WTC11 (cell line): ENCODE measurements at regions not wholly inside any gene's neighbourhood (a gene's known extent, or its start where the extent isn't known, plus 50 kb on each side); places are given as distances from the start of the nearest gene placed in this dataset.

Experiments
- ATAC-seq: fragments of 200-7000 bp; cut with Tn5 transposase; 2 replicates; pipeline ENCODE4 v1.10.0; 2021; ENCODE audit warnings: mild to moderate bottlenecking, moderate library complexity
- CTCF ChIA-PET: fragments of 300-600 bp; sonication (Branson Sonifier 250); formaldehyde crosslinking; loops from one replicate; lab custom pipeline; 2021; ENCODE audit warnings: antibody characterized with exemption; lab: Charles Lee
- POLR2A ChIA-PET: fragments of 350-600 bp; sonication (Branson Sonifier 250); formaldehyde crosslinking; loops from one replicate; lab custom pipeline; 2021; ENCODE audit warnings: antibody characterized with exemption; lab: Charles Lee
- DNase-seq: peaks from one replicate; pipeline ENCODE4 v3.0.0; 2021; ENCODE audit warnings: low spot score
- H3K27ac Mint-ChIP-seq: 2 replicates; pipeline ENCODE4 v1.8.0; 2021; ENCODE audit warnings: mixed read lengths
- H3K27me3 Mint-ChIP-seq: 2 replicates; pipeline ENCODE4 v1.8.0; 2021; ENCODE audit warnings: low read depth, mild to moderate bottlenecking, moderate library complexity, mixed read lengths
- H3K36me3 Mint-ChIP-seq: 2 replicates; pipeline ENCODE4 v1.8.0; 2021; ENCODE audit warnings: mixed read lengths
- H3K4me1 Mint-ChIP-seq: 2 replicates; pipeline ENCODE4 v1.8.0; 2022; ENCODE audit warnings: mixed read lengths
- H3K4me3 Mint-ChIP-seq: 2 replicates; pipeline ENCODE4 v1.8.0; 2021; ENCODE audit warnings: mild to moderate bottlenecking, moderate library complexity, mixed read lengths
- H3K9me3 Mint-ChIP-seq: 2 replicates; pipeline ENCODE4 v1.8.0; 2021; ENCODE audit warnings: mixed read lengths
- AFF4 ChIP-seq: sonication (generic); formaldehyde crosslinking; IDR thresholded peaks from 2 replicates; pipeline ENCODE4 v1.8.1; 2023; ENCODE audit warnings: mild to moderate bottlenecking, missing genetic modification reagents, borderline replicate concordance
- CBFB ChIP-seq: sonication (generic); formaldehyde crosslinking; IDR thresholded peaks from 2 replicates; pipeline ENCODE4 v1.8.1; 2022; ENCODE audit warnings: mild to moderate bottlenecking, low read depth, missing genetic modification reagents
- E2F4 ChIP-seq: sonication (generic); formaldehyde crosslinking; IDR thresholded peaks from 2 replicates; pipeline ENCODE4 v1.8.1; 2022; ENCODE audit warnings: low read depth, mild to moderate bottlenecking, moderate library complexity, missing genetic modification reagents, borderline replicate concordance
- ETV6 ChIP-seq: sonication (generic); formaldehyde crosslinking; IDR thresholded peaks from 2 replicates; pipeline ENCODE4 v1.8.1; 2022; ENCODE audit warnings: mild to moderate bottlenecking, missing genetic modification reagents
- FOXJ3 ChIP-seq: sonication (generic); formaldehyde crosslinking; IDR thresholded peaks from 2 replicates; pipeline ENCODE4 v1.9.0; 2021; ENCODE audit warnings: missing genetic modification reagents, mild to moderate bottlenecking, borderline replicate concordance
- GTF2I ChIP-seq: fragments of 250-450 bp; sonication (Bioruptor Pico); conservative IDR thresholded peaks from 2 replicates; pipeline ENCODE4 v1.4.0; 2021; ENCODE audit warnings: mild to moderate bottlenecking
- HMGA2 ChIP-seq: fragments of 250-450 bp; sonication (Bioruptor Pico); IDR thresholded peaks from 2 replicates; pipeline ENCODE4 v1.4.0; 2021; ENCODE audit warnings: mild to moderate bottlenecking, moderate library complexity
- NFYB ChIP-seq: sonication (generic); formaldehyde crosslinking; conservative IDR thresholded peaks from 2 replicates; pipeline ENCODE4 v1.8.0; 2022; ENCODE audit warnings: low read depth, missing genetic modification reagents
- SOX15 ChIP-seq: fragments of 250-450 bp; sonication (Bioruptor Pico); IDR thresholded peaks from 2 replicates; pipeline ENCODE4 v1.9.0; 2021; ENCODE audit warnings: mild to moderate bottlenecking
- TCF7 ChIP-seq: sonication (generic); formaldehyde crosslinking; IDR thresholded peaks from 2 replicates; pipeline ENCODE4 v1.8.0; 2022; ENCODE audit warnings: mild to moderate bottlenecking, low read depth, missing genetic modification reagents, moderate library complexity
- ZBTB21 ChIP-seq: sonication (generic); formaldehyde crosslinking; IDR thresholded peaks from 2 replicates; pipeline ENCODE4 v1.8.1; 2023; ENCODE audit warnings: mild to moderate bottlenecking, missing genetic modification reagents, borderline replicate concordance
- ZNF138 ChIP-seq: sonication (generic); formaldehyde crosslinking; conservative IDR thresholded peaks from 2 replicates; pipeline ENCODE4 v1.8.1; 2022; ENCODE audit warnings: mild to moderate bottlenecking, moderate library complexity, missing genetic modification reagents
- ZNF219 ChIP-seq: sonication (generic); formaldehyde crosslinking; IDR thresholded peaks from 2 replicates; pipeline ENCODE4 v1.8.0; 2023; ENCODE audit warnings: missing genetic modification reagents, mild to moderate bottlenecking, borderline replicate concordance
- ZNF281 ChIP-seq: sonication (generic); formaldehyde crosslinking; IDR thresholded peaks from 2 replicates; pipeline ENCODE4 v1.8.0; 2023; ENCODE audit warnings: mild to moderate bottlenecking, missing genetic modification reagents
- TF ChIP-seq, protein P1 (sequence below): fragments of 200-600 bp; IDR thresholded peaks from 2 replicates; pipeline ENCODE4 v1.8.0; 2022; ENCODE audit warnings: antibody characterized with exemption
- TF ChIP-seq, protein P2 (sequence below): sonication (generic); formaldehyde crosslinking; IDR thresholded peaks from 2 replicates; pipeline ENCODE4 v1.8.1; 2022; ENCODE audit warnings: missing genetic modification reagents, borderline replicate concordance
- TF ChIP-seq, protein P3 (sequence below): fragments of 250-450 bp; sonication (Bioruptor Pico); conservative IDR thresholded peaks from 2 replicates; pipeline ENCODE4 v1.9.0; 2021; ENCODE audit warnings: mild to moderate bottlenecking

GRCh38 chr9:23081377-23081776 lies 634.8 kb downstream of the DMRTA1 start (continued):
- TF ChIP-seq ZNF281 (no peak), E2F4 (CRISPR knock-in tag) (no peak)

- H3K27me3 Mint-ChIP-seq, result no peaks in the 10 kb centered on the region; the same call in 1 of the 2 replicates
- peaks cover 4% of the 10 kb centered on the region for H3K4me1 Mint-ChIP-seq
- no peak for TF ChIP-seq GTF2I
- TF ChIP-seq ZBTB21 (CRISPR knock-in tag), result 0 out of 2 replicates have a peak, but pooled peaks have one; percentile 37
- TF ChIP-seq, protein P1, sequence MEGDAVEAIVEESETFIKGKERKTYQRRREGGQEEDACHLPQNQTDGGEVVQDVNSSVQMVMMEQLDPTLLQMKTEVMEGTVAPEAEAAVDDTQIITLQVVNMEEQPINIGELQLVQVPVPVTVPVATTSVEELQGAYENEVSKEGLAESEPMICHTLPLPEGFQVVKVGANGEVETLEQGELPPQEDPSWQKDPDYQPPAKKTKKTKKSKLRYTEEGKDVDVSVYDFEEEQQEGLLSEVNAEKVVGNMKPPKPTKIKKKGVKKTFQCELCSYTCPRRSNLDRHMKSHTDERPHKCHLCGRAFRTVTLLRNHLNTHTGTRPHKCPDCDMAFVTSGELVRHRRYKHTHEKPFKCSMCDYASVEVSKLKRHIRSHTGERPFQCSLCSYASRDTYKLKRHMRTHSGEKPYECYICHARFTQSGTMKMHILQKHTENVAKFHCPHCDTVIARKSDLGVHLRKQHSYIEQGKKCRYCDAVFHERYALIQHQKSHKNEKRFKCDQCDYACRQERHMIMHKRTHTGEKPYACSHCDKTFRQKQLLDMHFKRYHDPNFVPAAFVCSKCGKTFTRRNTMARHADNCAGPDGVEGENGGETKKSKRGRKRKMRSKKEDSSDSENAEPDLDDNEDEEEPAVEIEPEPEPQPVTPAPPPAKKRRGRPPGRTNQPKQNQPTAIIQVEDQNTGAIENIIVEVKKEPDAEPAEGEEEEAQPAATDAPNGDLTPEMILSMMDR, result 0 out of 2 replicates have a peak, but pooled peaks have one; percentile 35
- CTCF ChIA-PET, result interaction anchor here (0.5 to 2.5 kb wide), 20 partner anchors 9 to 782 kb away, joined by 3 to 20 read pairs (median 4); no protein-coding TSS in a partner anchor
- DNase-seq (peak; percentile 76), ATAC-seq (peak; percentile 100)
- peaks cover 34% of the 10 kb centered on the region for H3K9me3 Mint-ChIP-seq
- H3K4me3 Mint-ChIP-seq, result no peak overlapping the region
- H3K27ac Mint-ChIP-seq, result peak overlapping the region; percentile 49
- POLR2A ChIA-PET, result no interaction called here
- peaks cover 25% of the 10 kb centered on the region for H3K36me3 Mint-ChIP-seq
These were observed 642.3 kb downstream of the DMRTA1 start for GRCh38 chr9:23088932-23089364.

- Mint-ChIP-seq H3K9me3 (no peaks in the 10 kb centered on the region), H3K4me1 (0 out of 2 replicates have a peak, but pooled peaks cover 3% of the 10 kb centered on the region), H3K36me3 (no peaks in the 10 kb centered on the region), H3K27me3 (no peaks in the 10 kb centered on the region), H3K4me3 (no peak overlapping the region), H3K27ac (no peak overlapping the region)
- no peak for TF ChIP-seq ZNF138
- no peak for TF ChIP-seq NFYB (CRISPR knock-in tag)
- no peak for TF ChIP-seq SOX15 (CRISPR knock-in tag)
- DNase-seq (no peak), ATAC-seq (no peak)
- POLR2A ChIA-PET, result no interaction called here
- CTCF ChIA-PET, result interaction anchor here (1.5 kb wide), 1 partner anchor 374 kb away, joined by 4 read pairs; no protein-coding TSS in a partner anchor
These were observed 671.0 kb downstream of the DMRTA1 start for GRCh38 chr9:23117616-23118015.

DNA sequence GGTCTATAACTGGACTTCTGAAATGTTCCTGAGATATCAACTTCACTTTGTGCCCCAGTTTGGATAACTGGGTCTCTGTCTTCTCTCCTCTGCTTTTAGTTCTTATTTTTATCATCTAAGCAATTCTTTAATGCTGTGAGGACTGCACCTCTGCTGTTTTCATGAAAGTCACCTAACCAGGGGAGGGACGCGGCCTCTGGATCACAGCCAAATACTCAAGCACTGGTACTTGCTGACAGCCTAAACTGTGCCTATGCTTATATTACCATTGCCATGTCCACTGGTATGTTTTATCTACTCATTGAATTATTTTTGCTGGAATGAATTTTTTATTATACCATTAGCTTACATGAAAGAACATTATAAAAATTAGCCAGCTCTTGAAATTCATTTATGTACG lies 674.0 kb downstream of the DMRTA1 start:
- no peak for DNase-seq
- no peaks in the 10 kb centered on the region for H3K9me3 Mint-ChIP-seq
- POLR2A ChIA-PET, result no interaction called here
- TF ChIP-seq TCF7 (CRISPR knock-in tag) (no peak), HMGA2 (CRISPR knock-in tag) (no peak), ETV6 (CRISPR knock-in tag) (no peak), AFF4 (no peak), FOXJ3 (CRISPR knock-in tag) (no peak), ZNF219 (no peak), CBFB (CRISPR knock-in tag) (no peak)
- TF ChIP-seq, protein P2, sequence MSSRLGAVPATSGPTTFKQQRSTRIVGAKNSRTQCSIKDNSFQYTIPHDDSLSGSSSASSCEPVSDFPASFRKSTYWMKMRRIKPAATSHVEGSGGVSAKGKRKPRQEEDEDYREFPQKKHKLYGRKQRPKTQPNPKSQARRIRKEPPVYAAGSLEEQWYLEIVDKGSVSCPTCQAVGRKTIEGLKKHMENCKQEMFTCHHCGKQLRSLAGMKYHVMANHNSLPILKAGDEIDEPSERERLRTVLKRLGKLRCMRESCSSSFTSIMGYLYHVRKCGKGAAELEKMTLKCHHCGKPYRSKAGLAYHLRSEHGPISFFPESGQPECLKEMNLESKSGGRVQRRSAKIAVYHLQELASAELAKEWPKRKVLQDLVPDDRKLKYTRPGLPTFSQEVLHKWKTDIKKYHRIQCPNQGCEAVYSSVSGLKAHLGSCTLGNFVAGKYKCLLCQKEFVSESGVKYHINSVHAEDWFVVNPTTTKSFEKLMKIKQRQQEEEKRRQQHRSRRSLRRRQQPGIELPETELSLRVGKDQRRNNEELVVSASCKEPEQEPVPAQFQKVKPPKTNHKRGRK (CRISPR knock-in tag), result no peak
- TF ChIP-seq, protein P3, sequence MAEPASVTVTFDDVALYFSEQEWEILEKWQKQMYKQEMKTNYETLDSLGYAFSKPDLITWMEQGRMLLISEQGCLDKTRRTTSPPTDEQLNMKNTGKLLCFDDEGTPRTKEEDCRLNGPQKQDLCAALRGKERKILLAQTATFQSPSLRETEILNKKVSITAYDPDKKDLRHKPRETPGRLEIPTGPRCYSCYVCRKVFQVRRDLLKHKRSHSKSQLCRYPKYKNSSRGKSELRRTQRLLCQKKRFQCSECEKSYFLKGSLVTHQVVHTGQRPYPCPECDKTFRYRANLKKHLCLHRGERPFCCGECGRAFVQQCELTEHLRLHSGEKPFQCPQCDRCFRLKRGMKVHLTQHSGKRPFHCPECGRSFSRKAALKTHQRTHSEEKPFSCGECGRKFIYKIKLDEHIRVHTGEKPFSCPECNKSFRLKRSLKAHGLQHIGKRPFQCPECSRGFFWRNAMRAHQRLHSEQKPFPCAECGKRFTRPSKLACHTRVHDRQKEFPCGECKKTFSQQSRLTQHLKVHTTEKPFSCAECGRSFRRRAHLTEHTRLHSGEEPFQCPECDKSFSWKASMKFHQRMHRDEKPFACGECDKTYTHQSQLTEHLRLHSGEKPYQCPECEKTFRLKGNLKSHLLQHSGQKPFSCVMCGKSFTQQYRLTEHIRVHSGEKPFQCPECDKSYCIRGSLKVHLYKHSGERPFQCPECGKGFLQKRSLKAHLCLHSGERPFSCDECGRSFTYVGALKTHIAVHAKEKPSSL, result no peak

More for the DNA sequence above, 674.0 kb downstream of the DMRTA1 start:
- ATAC-seq, result no peak
- no peaks in the 10 kb centered on the region for H3K36me3 Mint-ChIP-seq
- no peak overlapping the region for H3K4me3 Mint-ChIP-seq
- H3K27ac Mint-ChIP-seq, result no peak overlapping the region
- no peaks in the 10 kb centered on the region for H3K27me3 Mint-ChIP-seq
- CTCF ChIA-PET, result no interaction called here
- 0 out of 2 replicates have a peak, but pooled peaks cover 3% of the 10 kb centered on the region for H3K4me1 Mint-ChIP-seq
